ENCODE measurements at regions not wholly inside any gene's neighbourhood (a gene's known extent, or its start where the extent isn't known, plus 50 kb on each side); places are given as distances from the start of the nearest gene placed in this dataset.

GRCh38 chr5:158285698-158286097 lies 426.8 kb upstream of the CLINT1 start:
- DNase-seq: no peak

DNA sequence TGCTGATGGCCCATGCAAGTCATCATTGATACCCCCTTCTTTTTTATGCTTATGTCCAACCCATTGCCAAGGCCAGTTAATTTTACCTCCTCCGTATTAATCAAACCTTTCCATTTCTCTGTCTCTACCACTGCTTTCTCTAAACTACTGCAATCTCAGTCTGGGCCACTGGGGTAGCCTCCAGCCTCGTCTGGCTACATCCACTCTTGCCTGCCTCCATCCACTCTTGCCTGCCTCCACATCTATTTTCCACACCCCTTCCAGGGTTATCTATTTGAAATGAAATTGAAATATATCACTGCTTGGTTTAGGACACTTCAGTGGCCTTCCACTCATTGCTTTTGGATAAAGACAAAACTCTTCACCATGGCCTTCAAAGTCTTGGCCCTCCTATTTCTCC lies 425.3 kb upstream of the CLINT1 start:
- DNase-seq: no peak

DNA sequence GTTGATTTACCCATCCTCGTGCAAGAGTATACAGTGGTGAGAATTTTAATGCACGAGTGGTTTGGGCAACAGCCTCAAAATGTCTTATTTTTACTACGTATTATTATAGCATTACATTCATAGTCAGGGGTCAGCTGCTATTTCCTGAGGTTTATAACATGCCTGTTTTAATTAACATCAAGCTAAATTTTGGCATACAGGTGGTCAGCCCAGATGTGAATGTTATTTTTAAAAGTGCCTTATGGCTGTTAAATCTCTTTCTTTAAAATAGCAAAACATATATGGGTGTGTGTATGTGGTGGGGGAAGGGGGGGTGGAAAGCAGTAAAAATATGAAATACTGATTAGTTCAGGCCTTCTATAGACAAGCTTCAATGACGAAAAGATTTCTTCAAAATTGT lies 424.5 kb upstream of the CLINT1 start:
- no peak for DNase-seq

GRCh38 chr5:158278216-158278925 lies 419.4 kb upstream of the CLINT1 start:
- no peak for DNase-seq

DNA sequence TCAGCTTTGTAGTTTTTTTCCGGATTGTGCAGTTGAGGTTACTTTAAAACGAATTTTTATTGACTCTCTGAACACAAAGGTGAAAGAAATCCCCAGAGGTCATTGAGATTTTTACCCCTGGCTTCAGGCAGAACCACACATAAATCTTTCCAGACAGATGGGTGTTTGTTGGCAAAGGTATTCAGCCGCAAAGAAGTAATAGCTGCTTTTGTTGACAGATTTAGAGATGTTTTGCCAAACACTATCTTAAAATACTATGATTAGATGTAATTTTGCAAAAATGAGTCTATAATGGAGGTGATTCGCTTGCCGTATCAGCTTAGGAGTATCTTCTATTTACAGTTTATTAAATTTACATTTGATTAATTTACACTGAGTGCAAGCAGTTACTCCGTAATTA lies 418.3 kb upstream of the CLINT1 start:
- no peak for DNase-seq

GRCh38 chr5:158276692-158277091 lies 417.7 kb upstream of the CLINT1 start:
- no peak for DNase-seq

DNA sequence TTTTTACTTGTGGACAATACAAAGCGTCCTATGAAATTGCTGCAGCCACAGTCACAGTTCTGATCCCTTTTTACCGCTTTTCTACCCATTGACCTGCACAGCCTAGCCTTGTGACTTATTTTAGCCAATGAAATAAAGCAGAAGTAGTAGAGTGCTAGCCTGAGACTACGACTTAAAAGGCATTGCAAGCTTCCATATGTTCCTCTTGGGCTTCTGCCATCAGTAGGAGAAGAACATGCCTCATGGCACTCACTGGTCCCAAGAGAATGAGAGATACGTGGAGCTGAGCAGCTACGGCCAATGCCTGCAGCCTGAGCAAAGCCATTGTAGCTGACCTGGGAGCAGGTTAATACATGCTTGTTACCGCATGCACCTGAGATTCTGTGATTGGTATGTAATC lies 416.6 kb upstream of the CLINT1 start:
- DNase-seq: no peak

- DNase-seq: no peak
These were observed 414.1 kb upstream of the CLINT1 start for GRCh38 chr5:158273035-158273434.

DNA sequence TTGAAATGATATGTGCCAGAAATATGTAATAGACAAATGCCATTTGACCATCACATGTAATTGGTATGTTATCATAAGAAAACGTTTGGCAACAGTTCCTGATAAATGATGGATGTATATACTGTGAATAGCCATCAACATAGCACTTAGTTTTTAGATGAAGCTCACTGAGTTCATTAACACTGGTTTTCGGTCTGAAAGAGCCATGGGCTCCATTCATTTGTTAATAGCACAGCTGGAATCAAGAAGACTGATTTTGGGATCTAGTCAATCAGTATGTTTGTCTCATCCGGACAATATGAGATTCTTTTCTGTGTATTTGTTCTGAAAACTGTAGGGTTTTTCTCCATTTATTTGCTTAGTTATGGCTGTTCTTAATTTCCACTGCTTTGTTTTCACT lies 413.5 kb upstream of the CLINT1 start:
- no peak for DNase-seq

- DNase-seq: no peak
These were observed 412.1 kb upstream of the CLINT1 start for GRCh38 chr5:158270996-158271554.

DNA sequence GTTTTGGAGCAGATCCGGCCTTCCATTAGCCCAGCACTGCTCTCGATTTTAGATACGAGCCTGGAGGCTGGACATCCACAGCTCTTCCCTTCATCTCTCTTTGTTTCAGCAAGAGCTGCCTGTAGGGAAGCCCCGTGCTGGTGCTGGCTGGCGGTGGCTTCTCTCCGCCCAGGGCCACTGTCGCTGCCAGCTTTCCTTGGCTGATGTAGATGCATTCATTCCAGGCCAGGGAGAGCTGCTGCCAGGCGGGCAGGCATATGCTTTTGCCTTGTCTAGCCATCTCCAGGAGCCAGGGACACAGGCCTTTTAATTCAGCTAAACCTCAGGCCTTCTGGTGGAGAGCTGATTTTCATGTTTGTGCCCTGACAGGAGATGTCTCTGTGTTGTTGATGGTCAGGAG lies 409.3 kb upstream of the CLINT1 start:
- DNase-seq: peak; percentile 1 to 4

DNA sequence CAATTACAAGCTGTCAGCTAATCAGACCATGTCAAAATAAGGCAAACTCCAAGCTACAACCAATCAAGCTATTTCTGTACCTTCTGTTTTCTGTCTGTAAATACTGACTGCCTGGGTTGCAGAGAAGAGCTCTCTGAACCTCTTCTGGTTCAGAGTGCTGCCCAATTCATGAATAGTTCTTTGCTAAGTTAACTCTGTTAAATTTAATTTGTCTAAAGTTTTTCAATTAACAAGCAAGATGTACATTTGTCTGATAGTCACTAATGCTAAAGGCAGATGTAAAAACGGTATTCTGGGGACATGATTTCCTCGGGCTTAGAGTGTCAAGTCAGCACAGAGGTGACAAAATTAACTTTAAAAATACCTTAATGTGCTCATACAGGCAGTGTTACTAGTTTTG lies 408.3 kb upstream of the CLINT1 start:
- no peak for DNase-seq

- no peak for DNase-seq
These were observed 407.2 kb upstream of the CLINT1 start for GRCh38 chr5:158265931-158266700.

DNA sequence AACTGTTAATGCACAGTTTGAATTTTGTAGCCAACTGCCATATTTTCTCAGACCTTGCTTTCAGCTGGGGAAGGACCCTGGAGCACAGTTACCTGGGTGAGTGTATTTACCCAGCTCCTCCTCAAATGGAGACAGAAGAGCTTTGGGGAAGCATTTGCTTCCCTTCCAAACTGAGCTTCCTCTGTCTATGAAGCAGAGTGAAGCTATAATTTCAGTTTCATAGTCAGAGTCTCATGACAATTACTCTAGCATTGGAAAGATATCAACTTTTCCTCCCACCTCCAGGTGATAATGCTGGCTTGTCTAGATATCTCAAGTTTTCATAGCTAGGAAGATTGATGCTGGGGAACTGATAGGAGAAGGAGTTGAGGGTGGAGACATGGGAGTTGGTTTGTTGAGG lies 406.4 kb upstream of the CLINT1 start:
- DNase-seq: no peak

- DNase-seq: no peak
These were observed 405.3 kb upstream of the CLINT1 start for GRCh38 chr5:158264264-158264663.

GRCh38 chr5:158261674-158262367 lies 402.9 kb upstream of the CLINT1 start:
- no peak for DNase-seq

DNA sequence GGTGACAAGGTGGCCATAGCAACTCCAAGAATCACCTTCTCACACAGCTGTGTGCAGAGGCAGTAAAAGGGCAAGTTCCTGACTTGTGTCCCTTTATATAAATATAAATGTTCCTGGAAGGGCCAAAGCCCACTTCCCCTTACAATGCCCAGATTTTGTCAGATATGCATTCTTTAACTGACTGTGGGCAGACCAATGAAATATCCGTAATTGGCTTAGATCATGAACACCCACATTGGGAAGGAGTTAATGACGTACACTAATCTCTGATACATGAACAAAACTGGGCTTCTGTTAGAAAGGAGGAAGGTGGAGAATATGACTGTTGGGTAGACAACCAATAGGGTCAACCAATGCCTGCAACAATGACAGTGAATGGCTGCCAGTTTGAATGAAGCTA lies 397.2 kb upstream of the CLINT1 start:
- no peak for DNase-seq

- no peak for DNase-seq
These were observed 396.7 kb upstream of the CLINT1 start for GRCh38 chr5:158255609-158256008.

DNA sequence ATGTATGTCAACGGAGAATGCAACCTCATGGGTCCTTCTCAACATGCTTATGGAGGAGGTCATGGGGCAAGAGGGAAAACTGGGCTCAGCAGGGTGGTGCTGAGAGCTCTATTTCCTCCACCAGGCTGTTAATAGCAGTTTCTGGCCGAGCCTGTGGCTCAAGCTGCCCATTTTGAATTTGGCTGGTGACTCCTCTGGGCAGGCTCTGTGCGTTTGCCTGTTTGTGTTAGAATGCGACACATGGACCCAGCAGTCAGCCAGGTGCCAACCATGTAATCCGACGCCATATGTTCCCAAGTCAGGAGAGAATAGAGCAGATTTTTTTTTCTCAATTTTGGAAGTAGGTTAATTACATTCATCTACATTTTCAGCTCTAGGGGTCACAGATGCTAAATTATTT lies 387.7 kb upstream of the CLINT1 start:
- no peak for DNase-seq

DNA sequence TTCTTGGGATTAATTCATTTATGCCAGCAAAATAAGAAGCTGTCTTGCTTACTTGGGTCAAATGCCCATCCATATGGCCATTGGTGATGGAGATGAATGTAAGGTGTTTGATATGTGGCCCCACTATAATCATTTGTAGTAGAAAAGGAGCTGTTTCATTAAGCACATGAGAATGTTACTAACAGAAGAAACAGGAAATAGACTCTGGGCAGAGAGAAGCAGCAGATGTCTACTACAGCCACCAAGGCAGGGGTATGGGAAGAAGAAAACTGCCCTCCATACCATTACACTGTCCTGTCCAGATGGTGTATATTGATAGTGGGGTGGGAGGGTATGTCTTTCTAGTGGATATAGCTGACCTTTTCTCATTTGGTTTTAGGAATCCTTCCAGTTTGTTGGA lies 386.6 kb upstream of the CLINT1 start:
- no peak for DNase-seq

DNA sequence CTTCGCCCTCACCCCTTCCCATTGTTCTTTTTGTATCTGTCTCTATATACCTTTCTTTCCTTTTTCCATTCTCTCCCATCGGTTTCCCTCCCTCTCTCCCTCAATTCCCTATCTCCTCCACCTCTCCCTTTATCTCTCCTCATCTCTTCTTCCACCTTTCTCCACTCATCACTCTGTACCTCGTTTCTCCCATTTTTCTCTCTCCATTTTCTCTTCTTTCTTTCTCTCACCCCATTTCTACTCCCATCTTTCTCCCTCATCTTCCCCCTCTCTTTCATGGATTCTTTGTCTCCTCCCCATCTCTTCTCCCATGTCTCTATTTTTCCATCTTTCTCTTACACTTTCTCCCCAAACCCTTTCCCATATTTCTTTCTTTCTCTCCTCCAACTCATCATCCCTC lies 385.9 kb upstream of the CLINT1 start:
- DNase-seq: no peak

GRCh38 chr5:158236511-158237335 lies 377.8 kb upstream of the CLINT1 start:
- DNase-seq: no peak

- DNase-seq: no peak
These were observed 376.2 kb upstream of the CLINT1 start for GRCh38 chr5:158235159-158235547.
